DND-41 (cell line): ENCODE measurements at regions not wholly inside any gene's neighbourhood (a gene's known extent, or its start where the extent isn't known, plus 50 kb on each side); places are given as distances from the start of the nearest gene placed in this dataset.

Experiments
- ATAC-seq: fragments of 200-7000 bp; cut with Tn5 transposase; 3 replicates; pipeline ENCODE4 v1.9.1; 2021; ENCODE audit warnings: low read depth; ENCODE audit not compliant: insufficient read depth
- DNase-seq: peaks from one replicate; pipeline ENCODE4 v3.0.0-alpha.2; 2020
- H2AFZ ChIP-seq: 2 replicates; pipeline ENCODE4 v1.6.0; 2012; ENCODE audit warnings: low read depth, low read length
- H3K27ac ChIP-seq: 2 replicates; pipeline ENCODE4 v1.5.1; 2012; ENCODE audit warnings: low read length, inconsistent platforms
- H3K27me3 ChIP-seq: fragments of 200-600 bp; sonication (generic); 2 replicates; pipeline ENCODE4 v1.6.0; 2012; ENCODE audit warnings: low read length, mild to moderate bottlenecking, inconsistent platforms; ENCODE audit not compliant: insufficient read depth, poor library complexity
- H3K36me3 ChIP-seq: 2 replicates; pipeline ENCODE4 v1.5.1; 2012; ENCODE audit warnings: low read length, inconsistent platforms; ENCODE audit not compliant: insufficient read depth
- H3K4me1 ChIP-seq: 2 replicates; pipeline ENCODE4 v1.5.1; 2012; ENCODE audit warnings: mild to moderate bottlenecking, low read length; ENCODE audit not compliant: insufficient read depth
- H3K4me2 ChIP-seq: 2 replicates; pipeline ENCODE4 v1.6.0; 2012; ENCODE audit warnings: mild to moderate bottlenecking, moderate library complexity, low read length, inconsistent platforms; ENCODE audit not compliant: insufficient read depth
- H3K4me3 ChIP-seq, 2 experiments: fragments of 200-600 bp in 1 of 2; shearing (Covaris generic) in 1 of 2; 2 replicates each; pipeline ENCODE4 v1.5.1; 2012 to 2016; ENCODE audit warnings: inconsistent platforms in 2 of 2, low read length in 2 of 2, mild to moderate bottlenecking in 2 of 2, low read depth in 1 of 2, moderate library complexity in 1 of 2
- H3K79me2 ChIP-seq: 2 replicates; pipeline ENCODE4 v1.6.0; 2012; ENCODE audit warnings: low read length, inconsistent platforms; ENCODE audit not compliant: insufficient read depth
- H3K9ac ChIP-seq: 2 replicates; pipeline ENCODE4 v1.6.0; 2012; ENCODE audit warnings: low read depth, mild to moderate bottlenecking, inconsistent platforms, low read length, moderate library complexity
- H3K9me3 ChIP-seq: 2 replicates; pipeline ENCODE4 v1.5.1; 2012; ENCODE audit warnings: low read length, moderate library complexity, mild to moderate bottlenecking, inconsistent platforms; ENCODE audit not compliant: insufficient read depth, severe bottlenecking
- H4K20me1 ChIP-seq: 2 replicates; pipeline ENCODE4 v1.6.0; 2012; ENCODE audit warnings: low read length; ENCODE audit not compliant: insufficient read depth
- EZH2 ChIP-seq: IDR thresholded peaks from 3 replicates; pipeline ENCODE4 v1.6.1; 2012; ENCODE audit warnings: borderline replicate concordance, low read depth, mild to moderate bottlenecking, moderate library complexity, low read length, inconsistent platforms; ENCODE audit not compliant: severe bottlenecking
- TF ChIP-seq, protein P1 (sequence below): IDR thresholded peaks from 2 replicates; pipeline ENCODE4 v1.5.1; 2012; ENCODE audit warnings: borderline replicate concordance, low read length, moderate library complexity, mild to moderate bottlenecking; ENCODE audit not compliant: poor library complexity, severe bottlenecking; ENCODE audit errors: extremely low read depth

DNA sequence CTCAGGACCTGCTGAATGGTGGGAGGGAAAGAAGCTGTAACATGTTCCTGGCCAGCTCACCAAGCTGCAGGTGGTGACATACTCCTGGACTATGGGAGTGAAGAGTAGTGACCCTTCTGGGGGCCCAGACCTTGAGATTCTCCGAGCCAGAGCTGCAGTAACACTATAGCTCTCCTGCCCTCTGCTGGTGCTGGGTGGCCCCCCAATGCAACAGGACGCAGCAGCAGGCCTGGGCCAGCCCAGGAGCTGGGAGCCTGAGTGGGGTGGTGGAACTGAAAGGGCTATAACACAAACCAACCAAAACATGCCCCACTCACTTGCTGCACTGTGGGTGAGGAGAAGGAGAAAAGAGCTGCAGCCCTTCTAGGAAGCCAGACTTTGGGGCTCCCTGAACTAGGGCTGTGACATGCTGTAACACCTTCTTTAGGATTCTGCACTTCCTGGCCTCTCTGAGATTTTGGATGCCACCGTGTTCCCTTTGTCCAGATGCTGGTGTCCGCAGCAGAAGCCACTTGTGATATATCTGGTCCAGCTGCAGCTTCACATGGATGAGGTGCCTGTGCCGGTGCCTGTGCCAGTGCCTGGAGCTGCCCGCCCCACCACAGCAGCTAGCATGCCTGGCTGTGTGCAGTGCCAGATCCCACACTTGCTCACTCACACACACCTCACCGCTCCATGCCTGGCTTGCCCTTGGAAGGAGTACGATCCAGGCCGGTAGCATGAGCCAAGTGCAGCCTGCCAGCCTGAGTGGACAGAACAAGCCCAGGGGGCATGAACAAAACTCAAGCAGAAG lies 636.8 kb upstream of the KCNMB2 start:
- Histone ChIP-seq H4K20me1 (no peaks in the 10 kb centered on the region), H3K4me2 (no peak overlapping the region), H3K79me2 (no peaks in the 10 kb centered on the region), H3K4me1 (no peaks in the 10 kb centered on the region), H3K27me3 (no peaks in the 10 kb centered on the region), H2AFZ (no peak overlapping the region), H3K4me3 (no peak overlapping the region), H3K27ac (no peak overlapping the region), H3K36me3 (no peaks in the 10 kb centered on the region), H3K9ac (no peak overlapping the region), H3K9me3 (peaks cover 32% of the 10 kb centered on the region)
- DNase-seq (no peak), ATAC-seq (no peak)
- TF ChIP-seq, protein P1, sequence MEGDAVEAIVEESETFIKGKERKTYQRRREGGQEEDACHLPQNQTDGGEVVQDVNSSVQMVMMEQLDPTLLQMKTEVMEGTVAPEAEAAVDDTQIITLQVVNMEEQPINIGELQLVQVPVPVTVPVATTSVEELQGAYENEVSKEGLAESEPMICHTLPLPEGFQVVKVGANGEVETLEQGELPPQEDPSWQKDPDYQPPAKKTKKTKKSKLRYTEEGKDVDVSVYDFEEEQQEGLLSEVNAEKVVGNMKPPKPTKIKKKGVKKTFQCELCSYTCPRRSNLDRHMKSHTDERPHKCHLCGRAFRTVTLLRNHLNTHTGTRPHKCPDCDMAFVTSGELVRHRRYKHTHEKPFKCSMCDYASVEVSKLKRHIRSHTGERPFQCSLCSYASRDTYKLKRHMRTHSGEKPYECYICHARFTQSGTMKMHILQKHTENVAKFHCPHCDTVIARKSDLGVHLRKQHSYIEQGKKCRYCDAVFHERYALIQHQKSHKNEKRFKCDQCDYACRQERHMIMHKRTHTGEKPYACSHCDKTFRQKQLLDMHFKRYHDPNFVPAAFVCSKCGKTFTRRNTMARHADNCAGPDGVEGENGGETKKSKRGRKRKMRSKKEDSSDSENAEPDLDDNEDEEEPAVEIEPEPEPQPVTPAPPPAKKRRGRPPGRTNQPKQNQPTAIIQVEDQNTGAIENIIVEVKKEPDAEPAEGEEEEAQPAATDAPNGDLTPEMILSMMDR = no peak
- TF ChIP-seq EZH2 = no peak

DNA sequence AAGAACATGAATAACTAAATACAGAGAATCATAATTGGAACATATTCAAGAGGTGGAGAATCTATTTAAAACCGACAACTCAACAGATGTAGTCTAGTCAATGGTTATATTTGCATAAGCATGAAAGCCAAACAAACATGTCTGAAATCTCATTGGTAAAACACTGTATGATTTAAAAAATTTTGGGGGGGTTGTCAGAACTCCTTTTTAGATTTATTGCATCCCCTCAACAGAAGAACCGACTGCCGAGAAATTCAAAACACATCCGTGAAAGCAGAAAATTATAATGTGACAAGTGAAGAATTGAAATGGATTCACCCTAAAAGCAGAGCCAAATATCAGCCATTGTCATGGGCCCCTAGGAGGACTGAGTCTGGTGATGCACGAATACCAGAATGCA lies 633.4 kb upstream of the KCNMB2 start:
- H3K36me3 ChIP-seq = no peaks in the 10 kb centered on the region
- H3K9ac ChIP-seq = no peak overlapping the region
- ATAC-seq (no peak), DNase-seq (no peak)
- H3K27ac ChIP-seq = no peak overlapping the region
- H2AFZ ChIP-seq = no peak overlapping the region
- no peaks in the 10 kb centered on the region for H3K4me1 ChIP-seq
- peaks cover 24% of the 10 kb centered on the region for H3K9me3 ChIP-seq
- no peak overlapping the region for H3K4me3 ChIP-seq
- TF ChIP-seq, protein P1 = no peak
- TF ChIP-seq EZH2 = no peak
- H3K27me3 ChIP-seq = no peaks in the 10 kb centered on the region
- no peaks in the 10 kb centered on the region for H4K20me1 ChIP-seq
- H3K4me2 ChIP-seq = no peak overlapping the region
- no peaks in the 10 kb centered on the region for H3K79me2 ChIP-seq

DNA sequence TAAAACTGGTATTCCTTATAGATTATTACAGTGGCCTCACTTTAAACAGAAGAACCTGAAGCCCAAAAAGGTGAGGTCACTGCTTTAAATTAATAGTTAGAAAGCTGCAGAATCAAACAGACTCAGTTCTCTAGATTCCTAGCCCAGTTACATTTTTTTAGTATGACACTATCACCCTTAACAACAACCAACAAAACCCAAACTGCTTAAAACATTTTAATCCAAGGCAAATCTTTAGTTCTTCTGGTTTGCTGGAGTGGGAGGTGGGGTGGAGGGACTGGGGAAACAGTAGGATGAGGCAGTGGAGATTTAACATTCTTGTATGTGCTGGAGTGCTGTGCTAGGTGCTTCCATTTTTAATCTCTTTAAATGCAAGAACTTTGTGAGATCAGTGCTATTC lies 631.6 kb upstream of the KCNMB2 start:
- H3K27ac ChIP-seq = no peak overlapping the region
- H3K9ac ChIP-seq = no peak overlapping the region
- H4K20me1 ChIP-seq = no peaks in the 10 kb centered on the region
- no peaks in the 10 kb centered on the region for H3K4me1 ChIP-seq
- H3K36me3 ChIP-seq = no peaks in the 10 kb centered on the region
- no peak overlapping the region for H3K4me2 ChIP-seq
- no peak overlapping the region for H3K4me3 ChIP-seq
- DNase-seq (no peak), ATAC-seq (no peak)
- no peak overlapping the region for H2AFZ ChIP-seq
- peaks cover 8% of the 10 kb centered on the region for H3K9me3 ChIP-seq
- no peaks in the 10 kb centered on the region for H3K79me2 ChIP-seq
- no peak for TF ChIP-seq EZH2
- TF ChIP-seq, protein P1 = no peak
- H3K27me3 ChIP-seq = no peaks in the 10 kb centered on the region
